Esophagus squamous epithelium (tissue), 5 donors: ENCODE measurements at regions not wholly inside any gene's neighbourhood (a gene's known extent, or its start where the extent isn't known, plus 50 kb on each side); places are given as distances from the start of the nearest gene placed in this dataset.
A peak's percentile ranks its signal among the peaks of the same experiment; 100 is the strongest.
"Not testable (repeated sequence)": the region's sequence is repeated elsewhere in the genome, so short reads cannot be mapped to it uniquely, and the experiment has no call there.

Experiments used
- DNase-seq: peaks from one replicate; lab custom pipeline; 2025; lab: John Stamatoyannopoulos, UW
- H3K27ac ChIP-seq, 4 donors: fragments of 200-600 bp; sonication (generic); one replicate each; pipeline ENCODE4 v1.5.1; 2016 to 2019; ENCODE audit warnings: mild to moderate bottlenecking in 1 of 4
- H3K27me3 ChIP-seq, 4 donors: fragments of 200-600 bp; sonication (generic); 1 replicate in 3 of 4; 2 replicates in 1 of 4; pipeline versions ENCODE4 v1.5.1 to v1.6.0; 2017 to 2021; ENCODE audit warnings: antibody characterized with exemption in 1 of 4
- H3K36me3 ChIP-seq, 3 donors: fragments of 200-600 bp; sonication (generic); one replicate each; pipeline ENCODE4 v1.5.1; 2016 to 2019
- H3K4me1 ChIP-seq, 3 donors: fragments of 200-600 bp; sonication (generic); one replicate each; pipeline ENCODE4 v1.5.1; 2017 to 2019
- H3K4me3 ChIP-seq, 4 donors: fragments of 200-600 bp; sonication (generic); 1 replicate in 3 of 4; 2 replicates in 1 of 4; pipeline ENCODE4 v1.5.1; 2016 to 2019; ENCODE audit warnings: mild to moderate bottlenecking in 2 of 4, moderate library complexity in 1 of 4
- H3K9me3 ChIP-seq, 3 donors: fragments of 200-600 bp; sonication (generic); one replicate each; pipeline ENCODE4 v1.5.1; 2016 to 2019
- CTCF ChIP-seq, 6 experiments: fragments of 450-650 bp in 4 of 6; fragments of 200-600 bp in 2 of 6; sonication (generic) in 2 of 6; IDR thresholded peaks; one replicate each; pipeline ENCODE4 v1.5.1; 2016 to 2019; ENCODE audit warnings: antibody characterized with exemption in 6 of 6, mild to moderate bottlenecking in 4 of 6, moderate library complexity in 4 of 6
- POLR2A ChIP-seq, 4 donors: fragments of 450-650 bp; IDR thresholded peaks; one replicate each; pipeline ENCODE4 v1.6.1; 2017; ENCODE audit warnings: antibody characterized with exemption in 4 of 4, mild to moderate bottlenecking in 4 of 4, moderate library complexity in 3 of 4
- WGBS, 2 donors: methylation state at CpG; one replicate each; pipeline ENCODE4 v1.1.5; 2018; 5-methylcytosine and 5-hydroxymethylcytosine counted together
- intact Hi-C: fragments of 100-400 bp; cut with DNase I; formaldehyde crosslinking; loops from one replicate; pipeline ENCODE4 v1.15.0; 2022
- donor health status: DM: yes; HTN: yes; CAD: no.

GRCh38 chr15:70376031-70376928, 278.6 kb upstream of the TLE3 start:
- DNase-seq: no peak
- Histone ChIP-seq H3K27me3 (peaks cover 0 to 41% (median 0%) of the 10 kb centered on the region in 4 donors), H3K36me3 (no peaks in the 10 kb centered on the region), H3K27ac (peak overlapping the region in 1 of 4 donors; percentile 21), H3K4me1 (peaks cover 5 to 44% (median 31%) of the 10 kb centered on the region in 3 donors), H3K9me3 (no peaks in the 10 kb centered on the region), H3K4me3 (peak overlapping the region in 1 of 4 donors; percentile 51)
- intact Hi-C loops: no loop called here
- WGBS, 2 donors: 29 to 39% methylated on average over 7 to 8 of the region's 12 CpGs
- no peak for TF ChIP-seq CTCF (IDR thresholded peaks at IDR 0.05)
- no peak for TF ChIP-seq POLR2A (IDR thresholded peaks at IDR 0.05)

GRCh38 chr15:70375586-70375985, 277.9 kb upstream of the TLE3 start:
- Histone ChIP-seq H3K9me3 (no peaks in the 10 kb centered on the region), H3K4me1 (peaks cover 5 to 44% (median 31%) of the 10 kb centered on the region in 3 donors), H3K27me3 (peaks cover 0 to 41% (median 0%) of the 10 kb centered on the region in 4 donors), H3K36me3 (no peaks in the 10 kb centered on the region), H3K27ac (no peak overlapping the region), H3K4me3 (no peak overlapping the region)
- WGBS, 2 donors: 60 to 64% methylated on average over 3 of the region's 3 CpGs
- intact Hi-C loops: no loop called here
- no peak for DNase-seq
- TF ChIP-seq POLR2A (IDR thresholded peaks at IDR 0.05): no peak
- no peak for TF ChIP-seq CTCF (IDR thresholded peaks at IDR 0.05)

- peaks cover 5 to 44% (median 31%) of the 10 kb centered on the region in 3 donors for H3K4me1 ChIP-seq
- H3K27me3 ChIP-seq: peaks cover 0 to 41% (median 0%) of the 10 kb centered on the region in 4 donors
- no peak overlapping the region for H3K4me3 ChIP-seq
- H3K27ac ChIP-seq: no peak overlapping the region
- intact Hi-C loops: no loop called here
- WGBS, 2 donors: 8 to 43% methylated on average over 11 to 12 of the region's 13 CpGs
- no peak for DNase-seq
- no peaks in the 10 kb centered on the region for H3K9me3 ChIP-seq
- TF ChIP-seq CTCF (IDR thresholded peaks at IDR 0.05) (no peak), POLR2A (IDR thresholded peaks at IDR 0.05) (no peak)
- no peaks in the 10 kb centered on the region for H3K36me3 ChIP-seq
Observed at GRCh38 chr15:70375006-70375431, 277.3 kb upstream of the TLE3 start.

GRCh38 chr15:70374096-70374495, 276.4 kb upstream of the TLE3 start:
- intact Hi-C loops: no loop called here
- 88 to 92% methylated on average over 2 of the region's 2 CpGs for whole genome bisulfite sequencing, 2 donors
- H3K27ac ChIP-seq: no peak overlapping the region
- no peak for DNase-seq
- peaks cover 0 to 46% (median 0%) of the 10 kb centered on the region in 4 donors for H3K27me3 ChIP-seq
- no peaks in the 10 kb centered on the region for H3K36me3 ChIP-seq
- H3K4me3 ChIP-seq: no peak overlapping the region
- no peak for TF ChIP-seq POLR2A (IDR thresholded peaks at IDR 0.05)
- TF ChIP-seq CTCF (IDR thresholded peaks at IDR 0.05): no peak
- no peaks in the 10 kb centered on the region for H3K9me3 ChIP-seq
- peaks cover 5 to 44% (median 31%) of the 10 kb centered on the region in 3 donors for H3K4me1 ChIP-seq

GRCh38 chr15:70373439-70373838, 275.7 kb upstream of the TLE3 start:
- intact Hi-C loops, H3K36me3 ChIP-seq, H3K4me3 ChIP-seq, DNase-seq, H3K9me3 ChIP-seq, H3K27ac ChIP-seq: not testable (repeated sequence)
- Histone ChIP-seq H3K27me3 (peaks cover 0 to 48% (median 0%) of the 10 kb centered on the region in 4 donors), H3K4me1 (peaks cover 5 to 41% (median 30%) of the 10 kb centered on the region in 3 donors)
- 93 to 97% methylated on average over 4 of the region's 4 CpGs for WGBS, 2 donors

- H3K36me3 ChIP-seq, intact Hi-C loops, DNase-seq, H3K27ac ChIP-seq, H3K4me1 ChIP-seq, H3K4me3 ChIP-seq, H3K9me3 ChIP-seq: not testable (repeated sequence)
- WGBS, 2 donors: 63 to 100% methylated on average over 1 to 11 of the region's 14 CpGs
- peaks cover 0 to 27% (median 0%) of the 10 kb centered on the region in 4 donors for H3K27me3 ChIP-seq
Observed at GRCh38 chr15:70367913-70368705, 270.4 kb upstream of the TLE3 start.

- intact Hi-C loops, H3K4me1 ChIP-seq, H3K27ac ChIP-seq, H3K36me3 ChIP-seq, H3K4me3 ChIP-seq, DNase-seq, H3K9me3 ChIP-seq: not testable (repeated sequence)
- peaks cover 0 to 22% (median 0%) of the 10 kb centered on the region in 4 donors for H3K27me3 ChIP-seq
- 55 to 74% methylated on average over 3 of the region's 4 CpGs for WGBS, 2 donors
Observed at GRCh38 chr15:70364023-70364422, 266.3 kb upstream of the TLE3 start.
